Inferior parietal cortex (tissue), 1 donor: ENCODE measurements at regions not wholly inside any gene's neighbourhood (a gene's known extent, or its start where the extent isn't known, plus 50 kb on each side); places are given as distances from the start of the nearest gene placed in this dataset.

ENCODE experiments used
- DNase-seq: peaks from one replicate; pipeline ENCODE4 v3.0.0-alpha.2; 2016; ENCODE audit errors: extremely low spot score

GRCh38 chr1:214823311-214824117, 220.5 kb downstream of the CENPF start:
- DNase-seq = no peak

DNA sequence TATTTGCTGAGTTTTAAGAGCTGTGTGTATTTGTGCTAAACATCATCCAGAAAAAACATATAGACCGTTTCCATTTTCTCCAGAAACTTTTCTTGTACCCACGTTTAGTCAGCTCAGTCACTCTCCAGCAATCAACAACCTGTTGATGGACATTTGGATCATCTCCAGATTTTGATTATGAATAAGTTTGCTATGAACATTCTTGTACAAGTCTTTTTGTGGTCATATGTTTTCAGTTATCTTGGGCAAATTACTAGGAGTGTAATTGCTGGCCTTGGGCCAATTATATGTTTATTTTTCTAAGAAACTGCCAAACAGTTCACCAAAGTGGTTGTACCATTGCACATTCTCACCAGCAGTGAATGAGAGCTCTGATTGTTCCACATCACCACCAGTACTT, 221.8 kb downstream of the CENPF start:
- no peak for DNase-seq

GRCh38 chr1:214826619-214827018, 223.6 kb downstream of the CENPF start:
- no peak for DNase-seq

GRCh38 chr1:214827883-214828282, 224.9 kb downstream of the CENPF start:
- DNase-seq = no peak

DNA sequence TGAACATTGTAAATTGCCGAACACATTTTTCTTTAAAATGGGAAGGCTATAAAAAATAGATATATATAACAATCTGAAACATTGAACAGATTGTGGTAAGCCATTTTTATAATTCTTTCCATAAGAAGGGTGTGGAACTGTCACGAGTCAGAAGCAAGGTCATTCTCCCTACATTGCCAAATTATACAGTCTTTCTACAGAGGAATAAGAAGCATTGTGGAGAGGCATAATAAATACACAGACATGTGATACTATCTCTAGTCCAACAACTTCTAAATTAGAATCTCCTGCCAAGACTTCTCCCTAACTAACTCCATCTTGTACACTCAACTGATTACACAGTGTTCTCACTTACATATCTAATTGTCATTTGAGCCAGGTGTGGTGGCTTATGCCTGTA, 227.9 kb downstream of the CENPF start:
- no peak for DNase-seq

DNA sequence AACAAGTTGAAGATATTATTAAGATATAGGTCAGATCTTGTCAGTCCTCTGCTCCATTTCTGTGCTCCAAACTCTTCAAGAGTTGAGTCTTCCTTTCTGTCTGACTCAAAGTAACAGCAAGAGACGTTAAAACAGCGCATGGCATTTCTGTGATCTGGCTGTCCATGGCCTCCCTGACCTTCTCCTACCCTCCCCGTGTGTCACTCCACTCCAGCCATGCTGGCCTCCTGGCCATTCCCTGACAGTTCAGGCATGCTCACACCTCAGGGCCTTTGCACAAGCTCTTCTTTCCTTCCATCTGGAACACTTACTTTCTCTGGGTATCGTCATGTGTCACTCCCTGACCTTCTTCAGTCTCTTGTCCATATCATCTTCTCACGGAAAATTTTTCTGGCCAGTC, 229.0 kb downstream of the CENPF start:
- no peak for DNase-seq

GRCh38 chr1:214833178-214833756, 230.3 kb downstream of the CENPF start:
- DNase-seq = no peak

- DNase-seq = no peak
Measured at GRCh38 chr1:214837376-214837775, 234.4 kb downstream of the CENPF start.

DNA sequence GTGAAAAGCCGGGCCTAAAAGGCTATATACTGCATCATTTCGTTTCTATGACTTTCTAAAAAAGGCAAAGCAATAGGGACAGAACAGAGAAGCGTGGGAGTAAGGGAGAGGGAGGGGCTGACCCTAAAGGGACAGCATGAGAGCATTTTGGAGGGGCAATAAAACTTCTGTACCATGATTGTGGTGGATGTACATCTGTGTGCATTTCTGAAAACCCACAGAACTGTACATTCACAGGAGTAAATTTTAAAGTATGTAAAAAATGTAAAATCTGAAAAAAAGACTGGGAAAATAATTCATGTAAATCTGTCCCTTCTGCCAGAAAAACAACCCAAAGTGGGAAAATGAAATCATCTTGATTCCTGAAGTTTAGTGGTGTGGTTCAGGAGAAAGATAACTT, 235.4 kb downstream of the CENPF start:
- DNase-seq = no peak

GRCh38 chr1:214840356-214840755, 237.4 kb downstream of the CENPF start:
- DNase-seq = no peak

GRCh38 chr1:214842856-214843255, 239.7 kb upstream of the KCNK2 start:
- no peak for DNase-seq

DNA sequence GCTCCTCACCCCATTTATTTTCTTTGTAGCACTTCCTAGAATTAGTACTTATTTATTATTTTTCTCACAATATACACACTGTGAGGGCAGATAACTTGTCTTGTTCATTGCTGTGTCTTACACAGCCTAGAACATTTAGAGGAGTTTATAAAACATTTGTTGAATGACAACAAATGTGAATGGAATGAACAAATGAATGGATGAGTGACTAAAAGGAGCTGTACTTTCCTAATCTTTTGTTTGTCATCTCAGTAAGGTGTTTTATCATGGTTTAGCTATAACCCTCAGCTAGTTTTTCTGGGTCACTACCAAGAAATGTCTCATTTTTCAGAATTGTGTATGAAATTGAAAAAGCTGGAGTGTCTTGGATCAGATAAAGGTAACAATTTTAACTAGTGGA, 239.3 kb upstream of the KCNK2 start:
- no peak for DNase-seq

DNA sequence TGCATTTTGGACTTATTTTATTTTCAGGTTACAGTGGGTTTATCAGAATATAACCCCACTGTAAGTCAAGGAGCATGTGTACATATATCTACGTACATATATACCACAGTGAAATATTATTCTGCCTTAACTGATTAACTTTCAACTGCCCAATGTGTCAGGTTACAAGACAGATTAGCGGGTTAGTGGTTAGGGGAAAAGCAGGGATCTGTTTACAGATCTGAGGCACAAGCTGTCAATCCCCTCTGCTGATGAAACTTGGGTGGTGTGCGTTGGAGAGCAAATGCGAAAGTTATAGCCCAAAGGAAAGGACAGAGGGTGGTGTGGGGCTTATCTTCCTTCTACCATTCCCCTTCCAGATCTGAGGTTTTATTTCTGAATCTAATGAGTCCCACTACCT, 238.2 kb upstream of the KCNK2 start:
- no peak for DNase-seq

- no peak for DNase-seq
Measured at GRCh38 chr1:214846276-214846675, 236.3 kb upstream of the KCNK2 start.

GRCh38 chr1:214847071-214847810, 235.3 kb upstream of the KCNK2 start:
- DNase-seq = no peak

GRCh38 chr1:214848101-214848500, 234.4 kb upstream of the KCNK2 start:
- DNase-seq = no peak

GRCh38 chr1:214850432-214851050, 232.0 kb upstream of the KCNK2 start:
- no peak for DNase-seq

- DNase-seq = no peak
Measured at GRCh38 chr1:214853340-214853739, 229.2 kb upstream of the KCNK2 start.

DNA sequence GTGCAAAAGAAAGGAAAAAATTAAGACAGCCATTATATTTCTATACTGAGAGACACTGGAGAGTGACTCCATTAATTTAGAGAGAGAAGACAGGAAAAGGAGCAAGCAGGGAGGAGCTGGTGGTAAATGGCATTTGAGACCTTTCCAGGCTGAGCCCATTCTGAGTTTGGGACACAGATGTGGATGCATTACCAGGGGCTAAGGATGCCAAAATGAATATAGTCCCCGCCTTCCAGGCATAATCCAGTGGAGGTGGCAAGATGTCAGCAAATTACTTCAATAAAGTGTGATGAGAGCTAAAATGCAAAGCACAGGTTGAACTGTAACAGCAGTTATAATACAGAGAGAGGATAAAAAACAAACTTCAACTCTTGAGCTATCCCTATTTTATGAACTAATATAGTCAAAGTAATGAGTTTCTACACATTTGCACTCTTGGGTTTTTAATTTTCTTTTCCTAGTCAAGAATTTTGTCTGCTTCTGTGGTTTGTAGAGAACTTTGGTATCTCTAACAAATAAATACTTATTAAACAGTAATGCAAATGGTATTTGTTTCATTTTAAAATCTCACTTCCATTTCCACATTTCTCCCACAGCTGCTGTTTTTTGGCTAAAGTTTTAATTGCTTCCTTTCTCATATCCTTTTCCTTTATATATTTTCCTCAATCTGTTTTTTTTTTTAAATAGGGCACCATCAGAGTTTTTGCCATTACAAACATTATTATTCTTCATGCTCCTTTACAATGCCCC, 228.2 kb upstream of the KCNK2 start:
- DNase-seq = no peak

DNA sequence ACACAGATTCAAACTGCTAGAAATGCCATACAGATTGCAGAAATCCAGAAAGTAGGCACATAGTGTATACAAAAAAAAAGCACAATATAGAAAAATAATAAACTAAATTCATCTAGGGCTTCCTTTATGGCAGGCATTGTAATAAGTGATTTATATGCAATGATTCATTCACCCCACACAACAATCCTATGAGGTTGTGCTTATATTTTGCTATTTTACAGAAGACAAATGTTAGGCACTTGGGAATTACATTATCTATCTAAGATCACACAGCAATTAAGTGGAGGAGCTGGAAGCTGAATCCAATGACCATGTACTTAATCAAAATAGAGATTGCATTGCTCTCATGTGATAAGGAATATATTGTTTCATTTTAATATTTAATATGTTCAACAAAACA, 225.7 kb upstream of the KCNK2 start:
- no peak for DNase-seq

DNA sequence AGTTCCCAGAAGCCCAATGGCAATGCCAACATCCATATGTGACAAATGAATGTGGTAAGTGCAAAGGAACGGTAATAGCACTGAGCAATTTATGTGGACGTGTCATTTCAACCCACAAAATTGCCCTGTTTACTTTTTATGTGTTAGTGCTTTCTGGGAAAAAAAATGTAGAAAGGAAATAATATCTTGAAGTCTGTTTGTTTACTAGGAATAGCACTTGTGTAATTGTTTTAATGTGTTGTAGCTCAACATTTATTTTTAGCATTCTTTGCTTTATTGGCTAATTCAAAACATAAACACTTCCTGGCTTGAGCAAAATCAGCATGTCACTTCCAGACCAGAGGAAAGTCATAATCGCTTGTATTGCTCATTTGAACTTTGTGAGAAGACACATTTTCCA, 224.8 kb upstream of the KCNK2 start:
- no peak for DNase-seq

DNA sequence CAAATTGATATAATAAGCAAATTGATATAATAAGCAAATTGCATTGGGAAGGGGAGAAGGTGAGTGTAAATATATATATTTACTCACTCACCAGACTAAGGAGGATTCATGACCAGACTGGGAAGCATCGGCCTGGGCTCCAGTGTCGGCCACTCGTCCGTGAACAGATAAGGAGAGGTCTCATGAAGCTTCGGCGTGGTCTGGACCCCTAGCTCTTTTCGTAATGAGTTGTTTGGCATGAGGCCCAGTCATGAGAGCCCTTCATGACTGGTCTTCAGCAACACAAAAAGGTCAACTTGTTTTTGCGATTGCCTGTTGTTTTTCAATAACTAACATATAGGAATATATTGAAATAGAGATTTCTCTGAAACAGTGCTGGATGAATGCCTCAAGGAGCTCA, 222.9 kb upstream of the KCNK2 start:
- no peak for DNase-seq
